Brain microvascular endothelial cell (primary cell): ENCODE measurements at regions not wholly inside any gene's neighbourhood (a gene's known extent, or its start where the extent isn't known, plus 50 kb on each side); places are given as distances from the start of the nearest gene placed in this dataset.

Source experiments
- DNase-seq: peaks from one replicate; pipeline ENCODE4 v3.0.0-alpha.2; 2020
- H3K27ac ChIP-seq: fragments of 250-450 bp; sonication (Bioruptor Pico); 2 replicates; pipeline ENCODE4 v1.5.1; 2020; ENCODE audit warnings: mild to moderate bottlenecking, moderate library complexity
- H3K27me3 ChIP-seq: fragments of 250-450 bp; sonication (Bioruptor Pico); replicated peaks from 2 replicates; pipeline ENCODE4 v1.5.1; 2020; ENCODE audit warnings: mild to moderate bottlenecking
- H3K36me3 ChIP-seq: fragments of 250-450 bp; sonication (Bioruptor Pico); replicated peaks from 2 replicates; pipeline ENCODE4 v1.5.1; 2020; ENCODE audit warnings: mild to moderate bottlenecking
- H3K4me3 ChIP-seq: 2 replicates; pipeline ENCODE4 v1.5.1; 2011; ENCODE audit warnings: low read depth, mild to moderate bottlenecking, control low read depth, low read length, moderate library complexity
- in situ Hi-C: cut with HindIII; loops from 2 replicates; pipeline ENCODE4 v1.10.0; 2017; ENCODE audit warnings: low sequenced_read_pairs, low pct_ligation_motif_present
- TF ChIP-seq, protein P1 (sequence below): IDR thresholded peaks from 2 replicates; pipeline ENCODE4 v1.5.1; 2011; ENCODE audit warnings: low read depth, mild to moderate bottlenecking, moderate library complexity, low read length, control low read depth, inconsistent platforms; ENCODE audit errors: missing control alignments

DNA sequence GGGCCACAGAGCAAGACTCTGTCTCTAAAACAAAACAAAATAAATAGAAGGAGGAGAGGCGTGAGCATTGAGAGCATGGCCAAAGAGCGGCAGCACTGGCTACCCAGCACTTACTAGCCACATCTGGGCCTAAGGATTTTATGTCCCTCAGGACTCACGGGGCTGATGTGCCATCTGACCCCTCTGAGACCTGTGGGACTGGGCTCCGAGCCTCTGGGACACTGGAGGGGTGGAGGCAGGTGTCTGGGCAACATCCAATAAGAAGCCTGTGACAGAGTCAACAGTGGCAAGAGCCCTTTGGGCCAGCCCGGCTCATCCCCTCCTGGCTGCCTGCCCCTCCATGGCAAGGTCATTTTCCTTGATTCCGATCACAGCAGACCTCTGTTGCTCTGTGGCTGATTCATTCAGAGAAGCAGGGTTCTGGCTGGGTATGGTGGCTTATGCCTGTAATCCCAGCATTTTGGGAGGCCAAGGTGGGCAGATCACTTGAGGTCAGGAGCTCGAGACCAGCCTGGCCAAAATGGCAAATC lies 60.7 kb downstream of the RRM2 start:
- H3K27ac ChIP-seq, result no peak overlapping the region
- no peaks in the 10 kb centered on the region for H3K36me3 ChIP-seq
- in situ Hi-C loops, result no loop called here
- H3K4me3 ChIP-seq, result no peak overlapping the region
- H3K27me3 ChIP-seq, result no peaks in the 10 kb centered on the region
- TF ChIP-seq, protein P1, sequence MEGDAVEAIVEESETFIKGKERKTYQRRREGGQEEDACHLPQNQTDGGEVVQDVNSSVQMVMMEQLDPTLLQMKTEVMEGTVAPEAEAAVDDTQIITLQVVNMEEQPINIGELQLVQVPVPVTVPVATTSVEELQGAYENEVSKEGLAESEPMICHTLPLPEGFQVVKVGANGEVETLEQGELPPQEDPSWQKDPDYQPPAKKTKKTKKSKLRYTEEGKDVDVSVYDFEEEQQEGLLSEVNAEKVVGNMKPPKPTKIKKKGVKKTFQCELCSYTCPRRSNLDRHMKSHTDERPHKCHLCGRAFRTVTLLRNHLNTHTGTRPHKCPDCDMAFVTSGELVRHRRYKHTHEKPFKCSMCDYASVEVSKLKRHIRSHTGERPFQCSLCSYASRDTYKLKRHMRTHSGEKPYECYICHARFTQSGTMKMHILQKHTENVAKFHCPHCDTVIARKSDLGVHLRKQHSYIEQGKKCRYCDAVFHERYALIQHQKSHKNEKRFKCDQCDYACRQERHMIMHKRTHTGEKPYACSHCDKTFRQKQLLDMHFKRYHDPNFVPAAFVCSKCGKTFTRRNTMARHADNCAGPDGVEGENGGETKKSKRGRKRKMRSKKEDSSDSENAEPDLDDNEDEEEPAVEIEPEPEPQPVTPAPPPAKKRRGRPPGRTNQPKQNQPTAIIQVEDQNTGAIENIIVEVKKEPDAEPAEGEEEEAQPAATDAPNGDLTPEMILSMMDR, result no peak
- DNase-seq, result no peak

- in situ Hi-C loops, result no loop called here
- DNase-seq, result no peak
- TF ChIP-seq, protein P1, result no peak
Observed at GRCh38 chr2:10184421-10184820, 61.9 kb downstream of the RRM2 start.

GRCh38 chr2:10185046-10185445 lies 62.5 kb downstream of the RRM2 start:
- Histone ChIP-seq H3K4me3 (no peak overlapping the region), H3K36me3 (no peaks in the 10 kb centered on the region), H3K27me3 (no peaks in the 10 kb centered on the region), H3K27ac (no peak overlapping the region)
- DNase-seq, result no peak
- TF ChIP-seq, protein P1, result no peak
- in situ Hi-C loops, result no loop called here

More at GRCh38 chr2:10184421-10184820, 61.9 kb downstream of the RRM2 start:
- H3K27ac ChIP-seq, result no peak overlapping the region
- no peaks in the 10 kb centered on the region for H3K36me3 ChIP-seq
- no peak overlapping the region for H3K4me3 ChIP-seq
- no peaks in the 10 kb centered on the region for H3K27me3 ChIP-seq

GRCh38 chr2:10185755-10186154 lies 63.2 kb downstream of the RRM2 start:
- Histone ChIP-seq H3K27me3 (no peaks in the 10 kb centered on the region), H3K36me3 (no peaks in the 10 kb centered on the region), H3K4me3 (no peak overlapping the region), H3K27ac (no peak overlapping the region)
- TF ChIP-seq, protein P1, result no peak
- DNase-seq, result no peak
- in situ Hi-C loops, result no loop called here

DNA sequence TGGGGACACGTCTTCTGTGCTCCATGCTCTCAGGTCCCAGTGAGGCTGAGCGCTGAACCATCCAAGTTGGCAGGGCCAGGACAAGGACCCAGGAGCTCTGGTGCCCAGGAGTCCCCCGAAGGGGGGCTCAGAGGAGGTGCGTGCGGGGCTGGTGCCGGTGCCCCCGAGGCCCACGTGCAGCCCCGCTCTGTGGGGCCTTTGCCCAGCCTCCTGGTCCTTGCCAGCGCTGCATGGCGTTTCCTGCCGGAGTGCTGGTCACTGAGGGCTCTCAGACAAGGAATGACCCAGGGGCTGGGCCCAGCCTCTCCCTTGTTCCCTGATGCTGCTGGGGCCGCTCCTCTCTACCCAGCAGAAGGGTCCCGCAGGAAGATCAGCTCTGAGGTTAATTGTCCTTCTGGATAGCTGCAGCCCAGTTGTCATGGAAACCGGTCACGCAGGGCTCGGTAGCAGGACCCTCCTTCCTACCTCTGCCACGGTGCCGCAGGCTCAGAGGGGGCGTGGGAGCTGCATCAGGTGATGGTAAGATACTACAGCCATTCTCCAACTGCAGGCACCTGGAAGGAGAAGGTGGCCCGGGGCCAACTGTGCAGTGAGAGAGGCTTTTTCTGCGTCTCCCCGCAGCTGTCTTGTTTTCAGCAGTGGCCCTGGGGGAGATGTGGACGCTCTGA lies 64.5 kb downstream of the RRM2 start:
- no peak overlapping the region for H3K4me3 ChIP-seq
- no peaks in the 10 kb centered on the region for H3K36me3 ChIP-seq

More for the DNA sequence above, 64.5 kb downstream of the RRM2 start:
- no peak for DNase-seq
- in situ Hi-C loops, result no loop called here
- Histone ChIP-seq H3K27me3 (no peaks in the 10 kb centered on the region), H3K27ac (no peak overlapping the region)
- TF ChIP-seq, protein P1, result no peak
